ENCODE measurements at regions not wholly inside any gene's neighbourhood (a gene's known extent, or its start where the extent isn't known, plus 50 kb on each side); places are given as distances from the start of the nearest gene placed in this dataset.

- TF ChIP-seq, protein P1, sequence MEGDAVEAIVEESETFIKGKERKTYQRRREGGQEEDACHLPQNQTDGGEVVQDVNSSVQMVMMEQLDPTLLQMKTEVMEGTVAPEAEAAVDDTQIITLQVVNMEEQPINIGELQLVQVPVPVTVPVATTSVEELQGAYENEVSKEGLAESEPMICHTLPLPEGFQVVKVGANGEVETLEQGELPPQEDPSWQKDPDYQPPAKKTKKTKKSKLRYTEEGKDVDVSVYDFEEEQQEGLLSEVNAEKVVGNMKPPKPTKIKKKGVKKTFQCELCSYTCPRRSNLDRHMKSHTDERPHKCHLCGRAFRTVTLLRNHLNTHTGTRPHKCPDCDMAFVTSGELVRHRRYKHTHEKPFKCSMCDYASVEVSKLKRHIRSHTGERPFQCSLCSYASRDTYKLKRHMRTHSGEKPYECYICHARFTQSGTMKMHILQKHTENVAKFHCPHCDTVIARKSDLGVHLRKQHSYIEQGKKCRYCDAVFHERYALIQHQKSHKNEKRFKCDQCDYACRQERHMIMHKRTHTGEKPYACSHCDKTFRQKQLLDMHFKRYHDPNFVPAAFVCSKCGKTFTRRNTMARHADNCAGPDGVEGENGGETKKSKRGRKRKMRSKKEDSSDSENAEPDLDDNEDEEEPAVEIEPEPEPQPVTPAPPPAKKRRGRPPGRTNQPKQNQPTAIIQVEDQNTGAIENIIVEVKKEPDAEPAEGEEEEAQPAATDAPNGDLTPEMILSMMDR (IDR thresholded peaks at IDR 0.05; ENCODE audit: low read depth, low read length, missing input control), result no peak
- TF ChIP-seq SP1 (IDR thresholded peaks at IDR 0.05) (no peak), REST (IDR thresholded peaks at IDR 0.05) (no peak)
Measured at GRCh38 chr17:5861246-5861645, 208.9 kb upstream of the WSCD1 start.
